HepG2 (cell line): ENCODE measurements at regions not wholly inside any gene's neighbourhood (a gene's known extent, or its start where the extent isn't known, plus 50 kb on each side); places are given as distances from the start of the nearest gene placed in this dataset.

Experiments
- HIVEP1 ChIP-seq: sonication (generic); formaldehyde crosslinking; IDR thresholded peaks from 2 replicates; pipeline ENCODE4 v1.4.0; 2020; ENCODE audit warnings: mild to moderate bottlenecking, missing genetic modification reagents
- REPIN1 ChIP-seq: sonication (generic); formaldehyde crosslinking; IDR thresholded peaks from 2 replicates; pipeline ENCODE4 v1.8.0; 2022; ENCODE audit warnings: missing genetic modification reagents, low read depth, mild to moderate bottlenecking, borderline replicate concordance

- TF ChIP-seq REPIN1 (CRISPR knock-in tag) (no peak), HIVEP1 (CRISPR knock-in tag) (no peak)
Measured at GRCh38 chr6:6091608-6092002, 84.9 kb upstream of the NRN1 start.
